NCI-H2107 treated with DMSO at 0.1 percent for 48 hours (cell line): ENCODE measurements at regions not wholly inside any gene's neighbourhood (a gene's known extent, or its start where the extent isn't known, plus 50 kb on each side); places are given as distances from the start of the nearest gene placed in this dataset.
"Not testable (repeated sequence)": the region's sequence is repeated elsewhere in the genome, so short reads cannot be mapped to it uniquely, and the experiment has no call there.

ENCODE experiments used
- DNase-seq: peaks from one replicate; lab custom pipeline; 2025; ENCODE audit not compliant: unreplicated experiment; lab: John Stamatoyannopoulos, UW

DNA sequence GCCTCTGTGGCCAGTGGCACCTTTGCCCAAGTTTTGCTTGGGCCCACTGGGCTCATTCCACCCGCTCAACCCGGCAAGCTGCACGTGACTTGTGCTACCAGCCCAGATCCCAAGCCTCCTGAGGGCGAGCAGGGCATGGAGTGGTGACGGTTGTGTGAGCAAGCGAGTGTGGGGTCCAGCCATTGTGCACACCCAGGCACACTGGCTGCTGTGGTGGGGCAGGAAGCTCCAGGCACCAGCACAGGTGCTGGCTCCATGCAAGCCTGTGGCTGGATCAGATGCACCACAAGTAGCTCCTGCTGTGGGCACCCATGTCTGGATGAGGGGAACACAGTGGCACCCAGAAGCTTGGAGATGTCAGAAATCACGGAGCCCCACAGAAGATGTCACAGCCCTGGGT, 557.0 kb upstream of the GNPDA2 start:
- no peak for DNase-seq

GRCh38 chr4:45280121-45280520, 553.8 kb upstream of the GNPDA2 start:
- DNase-seq = no peak

- no peak for DNase-seq
Measured at GRCh38 chr4:45275862-45276261, 549.5 kb upstream of the GNPDA2 start.

GRCh38 chr4:45248106-45248505, 521.8 kb upstream of the GNPDA2 start:
- not testable (repeated sequence) for DNase-seq

DNA sequence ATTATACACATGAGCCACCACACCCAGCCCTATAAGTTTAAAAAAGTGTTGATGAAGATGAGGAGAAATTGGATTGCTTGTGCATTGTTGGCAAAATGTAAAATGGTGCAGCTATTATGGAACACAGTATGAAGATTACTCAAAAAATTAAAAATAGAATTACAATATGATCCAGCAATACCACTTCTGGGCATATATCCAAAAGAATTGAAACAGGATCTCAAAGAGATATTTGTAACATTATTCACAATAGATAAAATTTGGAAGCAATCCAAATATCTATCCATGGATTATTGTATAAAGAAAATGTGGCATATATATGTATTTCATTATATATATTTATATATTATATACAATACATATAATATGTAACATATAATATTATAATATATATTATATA, 515.6 kb upstream of the GNPDA2 start:
- DNase-seq = no peak

DNA sequence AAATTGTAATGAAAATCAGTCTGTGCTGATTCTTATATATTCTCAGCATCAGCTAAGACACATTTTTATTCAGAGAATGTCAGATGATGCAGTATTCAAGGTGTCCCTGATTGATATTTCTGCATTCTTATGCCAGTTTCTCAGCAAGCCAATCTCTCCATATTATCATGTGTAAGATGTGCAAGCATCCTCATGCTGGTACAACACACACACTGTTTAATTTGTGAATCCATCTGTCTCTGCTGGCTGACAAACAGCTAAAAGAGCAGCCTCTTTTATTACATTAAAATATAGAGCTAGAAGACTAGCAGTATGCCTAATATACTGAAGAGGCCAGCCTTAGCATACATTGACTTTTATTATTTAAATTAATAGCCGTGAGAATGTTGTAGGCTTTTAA, 502.9 kb upstream of the GNPDA2 start:
- DNase-seq = no peak

DNA sequence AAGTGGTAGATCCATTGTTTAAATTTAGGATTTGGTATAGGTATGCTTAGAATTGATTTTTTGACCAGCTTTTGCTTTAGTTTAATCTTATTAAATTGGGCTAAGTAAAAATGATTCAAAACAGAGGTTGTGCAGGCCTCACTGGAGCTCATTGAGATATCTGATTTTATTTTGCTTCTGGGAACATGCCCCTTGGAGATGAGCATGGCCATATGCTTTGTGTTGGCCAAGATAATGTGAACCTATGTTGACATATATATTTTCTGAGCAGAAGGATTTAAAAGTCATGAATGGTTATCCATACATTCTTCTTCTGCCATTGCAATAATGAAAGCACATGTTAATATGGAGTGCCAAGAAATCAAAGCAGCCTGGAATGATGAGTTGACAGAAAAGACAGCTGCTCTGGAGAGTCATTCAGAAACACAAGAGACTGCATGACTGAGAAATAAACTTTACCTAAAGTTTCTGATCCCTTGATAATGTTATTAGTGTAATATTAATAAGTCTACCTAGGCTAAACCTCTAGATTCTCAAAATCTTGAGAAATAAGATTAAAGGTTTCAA, 489.7 kb upstream of the GNPDA2 start:
- no peak for DNase-seq

DNA sequence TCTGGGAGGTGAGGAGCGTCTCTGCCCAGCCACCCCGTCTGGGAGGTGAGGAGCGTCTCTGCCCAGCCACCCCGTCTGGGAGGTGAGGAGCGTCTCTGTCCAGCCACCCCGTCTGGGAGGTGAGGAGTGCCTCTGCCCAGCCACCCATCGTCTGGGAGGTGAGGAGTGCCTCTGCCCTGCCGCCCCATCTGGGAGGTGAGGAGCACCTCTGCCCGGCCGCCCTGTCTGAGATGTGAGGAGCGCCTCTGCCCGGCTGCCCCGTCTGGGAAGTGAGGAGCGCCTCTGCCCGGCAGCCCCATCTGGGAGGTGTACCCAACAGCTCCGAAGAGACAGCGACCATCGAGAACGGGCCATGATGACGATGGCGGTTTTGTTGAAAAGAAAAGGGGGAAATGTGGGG, 482.1 kb upstream of the GNPDA2 start:
- DNase-seq = not testable (repeated sequence)

- DNase-seq = not testable (repeated sequence)
Measured at GRCh38 chr4:45207864-45208331, 481.5 kb upstream of the GNPDA2 start.

- not testable (repeated sequence) for DNase-seq
Measured at GRCh38 chr4:45207241-45207863, 481.0 kb upstream of the GNPDA2 start.

DNA sequence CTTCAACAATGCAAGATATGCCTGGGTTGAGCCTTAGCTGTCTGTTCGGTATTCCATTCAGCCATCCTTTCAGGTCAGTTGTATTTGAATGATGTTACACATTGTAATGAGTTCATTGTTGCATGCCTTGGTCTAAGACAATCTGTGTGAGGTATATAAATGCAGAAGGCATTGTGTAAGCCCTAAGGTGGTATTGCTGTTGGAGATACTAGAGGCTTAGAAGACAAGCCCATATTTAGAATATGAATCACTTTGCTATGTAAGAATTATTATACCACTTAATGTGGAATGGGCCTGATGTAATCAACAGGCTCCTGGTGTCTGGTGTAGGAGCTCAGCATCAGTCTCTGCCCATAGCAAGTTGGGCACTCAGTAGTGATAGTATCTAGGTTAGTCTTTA, 473.4 kb upstream of the GNPDA2 start:
- no peak for DNase-seq

- DNase-seq = no peak
Measured at GRCh38 chr4:45188501-45188900, 462.1 kb upstream of the GNPDA2 start.

- DNase-seq = no peak
Measured at GRCh38 chr4:45186249-45186648, 459.9 kb upstream of the GNPDA2 start.

GRCh38 chr4:45183905-45184304, 457.5 kb upstream of the GNPDA2 start:
- DNase-seq = no peak

- no peak for DNase-seq
Measured at GRCh38 chr4:45172636-45173035, 446.3 kb upstream of the GNPDA2 start.

- no peak for DNase-seq
Measured at GRCh38 chr4:45160951-45161350, 434.6 kb upstream of the GNPDA2 start.

DNA sequence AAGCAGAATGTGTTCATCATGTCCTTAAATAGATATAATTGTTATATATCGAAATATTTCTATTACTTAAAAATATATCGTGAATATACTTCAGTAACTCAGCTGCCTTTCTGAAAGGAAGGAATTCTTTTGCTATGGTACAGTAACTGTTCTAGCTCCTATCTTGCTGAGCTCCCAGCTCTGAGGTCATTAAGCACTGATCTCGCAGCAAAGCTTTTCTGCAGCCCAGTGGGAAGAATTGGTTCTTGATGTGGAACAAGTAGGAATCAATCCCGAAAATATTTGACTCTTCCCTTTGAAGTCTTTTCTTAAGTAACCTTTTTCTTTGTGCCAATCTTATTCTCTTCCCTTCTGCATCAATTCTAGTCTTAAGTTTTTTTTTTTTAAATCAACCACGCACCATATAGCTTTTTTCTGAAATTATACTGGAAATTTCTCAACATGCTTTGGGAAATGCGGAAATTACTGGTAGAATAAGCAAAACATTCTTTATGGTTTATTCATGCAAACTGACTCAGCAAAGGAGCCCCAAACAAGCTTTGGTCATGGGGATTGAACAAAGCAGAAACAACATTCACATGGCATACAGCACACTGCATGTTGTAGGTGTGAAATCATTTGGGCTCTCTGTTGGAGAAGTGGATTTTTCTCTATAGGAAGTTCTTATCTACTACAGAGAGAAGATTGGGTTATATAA, 428.9 kb upstream of the GNPDA2 start:
- DNase-seq = no peak

DNA sequence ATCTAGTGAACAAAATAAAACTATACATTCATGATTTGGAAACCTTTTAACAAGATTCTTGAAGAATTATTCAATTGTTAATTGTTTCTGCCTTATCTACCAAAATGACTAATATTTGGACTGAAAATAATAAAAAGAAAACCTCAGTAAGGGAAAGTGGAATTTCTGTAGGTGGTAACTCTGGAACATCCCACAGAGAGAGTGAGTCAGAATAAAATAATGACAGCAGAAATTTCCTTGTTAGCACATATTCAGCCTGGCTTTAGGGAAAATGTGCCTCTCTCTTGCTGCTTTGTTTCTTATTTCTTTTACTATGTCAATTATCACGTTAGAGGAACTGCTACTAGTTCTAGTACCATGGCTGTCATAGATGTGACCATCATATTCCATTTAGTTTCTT, 421.5 kb upstream of the GNPDA2 start:
- DNase-seq = no peak

GRCh38 chr4:45131020-45131419, 404.7 kb upstream of the GNPDA2 start:
- DNase-seq = no peak

DNA sequence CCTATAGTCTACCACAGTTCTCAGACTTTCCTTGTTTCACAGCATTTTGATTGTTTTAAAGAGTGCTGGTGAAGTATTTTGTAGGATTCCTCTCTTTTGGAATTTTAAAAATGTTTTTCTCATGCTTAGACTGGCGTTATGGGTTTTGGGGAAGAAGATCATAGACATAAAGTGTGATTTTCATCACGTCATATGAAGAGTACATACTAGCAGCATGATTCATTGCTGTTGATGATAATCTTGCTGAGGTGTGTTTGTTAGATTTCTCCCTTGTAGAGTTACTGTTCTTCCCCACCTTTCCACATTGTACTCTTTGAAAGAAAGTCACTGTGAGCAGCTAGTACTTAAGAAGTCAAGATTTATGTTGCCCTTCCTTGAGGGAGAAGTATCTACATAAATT, 396.1 kb upstream of the GNPDA2 start:
- no peak for DNase-seq

GRCh38 chr4:45121426-45121975, 395.1 kb upstream of the GNPDA2 start:
- DNase-seq = no peak

DNA sequence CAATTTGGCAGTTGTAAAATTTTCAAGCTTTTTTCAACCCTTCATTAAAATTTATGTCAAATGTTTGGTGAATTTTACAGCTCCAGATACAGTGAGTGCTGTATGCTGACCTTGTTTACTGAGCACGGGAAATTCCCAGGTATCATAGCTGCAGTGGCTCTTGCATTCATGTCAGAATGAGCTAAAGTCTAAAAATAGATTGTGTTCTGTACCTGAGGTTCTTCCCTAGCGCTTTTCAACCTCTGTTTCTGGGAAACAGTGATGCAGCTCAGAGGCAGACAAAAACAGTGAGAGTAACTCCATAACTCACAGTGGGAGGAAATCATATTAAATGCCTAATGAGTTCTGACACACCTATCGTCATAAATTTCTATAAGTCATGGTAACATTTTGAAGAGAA, 393.8 kb upstream of the GNPDA2 start:
- DNase-seq = no peak
